ENCODE measurements at regions not wholly inside any gene's neighbourhood (a gene's known extent, or its start where the extent isn't known, plus 50 kb on each side); places are given as distances from the start of the nearest gene placed in this dataset.

DNA sequence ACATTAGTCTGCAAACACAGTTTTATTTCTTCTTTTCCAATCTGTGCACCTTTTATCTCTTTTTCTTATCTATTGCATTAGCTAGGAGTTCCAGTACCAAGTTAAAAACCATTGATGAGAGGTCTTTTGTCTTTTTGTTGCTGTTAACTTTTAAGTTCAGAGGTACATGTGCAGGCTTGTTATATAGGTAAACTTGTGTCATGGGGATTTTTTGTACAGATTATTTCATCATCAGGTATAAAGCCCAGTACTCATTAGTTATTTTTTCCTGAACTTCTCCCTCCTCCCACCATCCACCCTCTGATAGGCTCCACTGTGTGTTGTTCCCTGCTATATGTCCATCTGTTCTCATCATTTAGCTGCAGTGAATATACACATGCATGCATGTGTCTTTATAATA, 349.9 kb downstream of the PDHA2 start:
- no peak for DNase-seq

DNA sequence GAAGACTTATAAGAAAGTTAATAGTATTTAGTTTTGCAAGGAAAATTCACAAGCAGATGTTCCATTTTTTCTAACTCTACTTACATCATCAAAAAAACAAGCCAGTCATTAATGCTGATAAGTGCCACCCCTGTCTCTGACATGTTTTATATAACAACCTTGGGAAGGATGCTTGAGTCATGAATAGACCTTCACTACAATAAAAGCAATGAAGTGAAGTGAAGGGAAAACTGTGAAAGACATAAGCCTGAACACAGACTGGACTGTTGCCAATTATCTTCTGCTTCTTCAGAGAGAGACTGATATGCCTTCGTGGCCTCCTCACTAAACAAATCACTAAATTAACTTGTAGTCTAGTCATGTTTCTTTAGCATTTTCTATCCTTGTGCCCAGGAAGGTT, 353.2 kb downstream of the PDHA2 start:
- DNase-seq: no peak

GRCh38 chr4:96194993-96195392, 355.1 kb downstream of the PDHA2 start:
- no peak for DNase-seq

- peak in 1 of 2 experiments; percentile 45 for DNase-seq
These were observed 365.4 kb downstream of the PDHA2 start for GRCh38 chr4:96205143-96205936.

GRCh38 chr4:96227515-96227914, 387.6 kb downstream of the PDHA2 start:
- no peak for DNase-seq

DNA sequence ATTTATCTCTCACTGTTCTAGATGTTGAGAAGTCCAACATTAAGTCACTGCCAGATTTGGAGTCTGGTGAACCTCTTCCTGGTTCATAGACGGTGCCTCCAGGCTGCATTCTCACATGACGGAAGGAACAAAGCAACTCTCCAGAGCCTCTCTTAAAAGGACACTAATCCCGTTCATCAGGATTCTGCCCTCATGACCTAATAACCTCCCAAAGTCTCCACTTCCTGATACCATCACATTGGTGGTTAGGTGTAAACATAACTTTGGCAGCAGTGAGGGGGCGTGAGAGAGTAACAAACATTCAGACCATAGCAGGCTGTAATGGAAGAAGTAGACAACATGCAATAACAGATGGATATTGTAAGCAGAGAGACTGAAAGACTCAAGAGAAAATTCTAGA, 388.6 kb downstream of the PDHA2 start:
- no peak for DNase-seq

DNA sequence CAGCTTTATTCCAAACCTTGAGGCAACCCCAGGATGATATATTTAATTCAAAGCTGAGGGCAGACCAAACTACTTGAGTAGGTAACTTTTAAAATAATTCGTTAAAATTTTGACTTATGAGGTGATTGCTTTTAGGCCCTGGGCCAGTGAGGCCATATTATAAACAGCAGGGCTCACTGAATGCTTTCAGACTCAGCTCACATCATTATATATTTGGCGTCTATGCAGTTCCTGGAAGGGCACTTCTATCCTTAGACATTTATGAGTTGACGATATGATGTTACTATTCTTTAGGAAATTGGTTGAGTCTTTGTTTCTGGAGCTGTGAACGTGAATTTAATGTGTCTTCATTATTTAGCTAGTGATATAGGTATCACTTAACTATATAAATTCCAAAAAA, 400.1 kb downstream of the PDHA2 start:
- no peak for DNase-seq

- DNase-seq: no peak
These were observed 401.9 kb downstream of the PDHA2 start for GRCh38 chr4:96241819-96242218.

DNA sequence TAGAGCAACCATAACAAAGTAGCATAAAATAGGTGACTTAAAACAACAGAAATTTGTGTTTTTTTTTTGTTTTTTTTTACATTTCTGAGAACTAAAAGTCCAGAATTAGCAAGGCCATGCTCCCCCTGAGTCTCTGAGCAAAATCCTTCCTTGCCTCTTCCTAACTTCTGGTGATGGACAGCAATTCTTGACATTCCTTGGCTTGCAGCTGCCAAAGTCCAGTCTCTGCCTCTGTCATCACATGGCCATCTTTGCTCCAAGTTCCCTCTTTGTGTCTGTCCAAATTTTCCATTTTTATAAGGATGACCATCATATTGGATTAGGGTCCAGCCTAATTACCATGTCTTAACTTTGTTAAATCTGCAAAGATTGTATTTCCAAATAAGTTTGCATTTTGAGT, 407.2 kb downstream of the PDHA2 start:
- DNase-seq: no peak

DNA sequence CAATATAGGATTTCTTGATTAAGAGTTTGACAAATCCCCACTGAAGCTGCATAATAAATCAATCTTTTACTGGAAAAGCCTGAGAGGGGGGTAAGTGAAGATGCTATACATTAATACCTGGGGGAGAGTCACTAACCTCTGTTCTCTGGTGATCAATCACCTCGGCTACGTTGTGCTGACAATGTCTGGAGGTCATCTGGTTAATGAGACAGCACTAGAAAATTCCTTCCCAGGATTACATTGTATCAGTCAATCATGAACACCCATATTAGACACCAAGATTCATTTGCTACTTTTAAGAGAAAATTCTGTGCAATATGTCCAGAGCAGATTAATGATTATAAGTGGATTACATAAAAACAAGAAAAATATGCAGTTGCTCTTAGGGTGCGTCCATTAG, 408.3 kb downstream of the PDHA2 start:
- DNase-seq: no peak

- DNase-seq: no peak
These were observed 420.3 kb downstream of the PDHA2 start for GRCh38 chr4:96260064-96260682.

GRCh38 chr4:96262057-96262456, 422.2 kb downstream of the PDHA2 start:
- DNase-seq: no peak

DNA sequence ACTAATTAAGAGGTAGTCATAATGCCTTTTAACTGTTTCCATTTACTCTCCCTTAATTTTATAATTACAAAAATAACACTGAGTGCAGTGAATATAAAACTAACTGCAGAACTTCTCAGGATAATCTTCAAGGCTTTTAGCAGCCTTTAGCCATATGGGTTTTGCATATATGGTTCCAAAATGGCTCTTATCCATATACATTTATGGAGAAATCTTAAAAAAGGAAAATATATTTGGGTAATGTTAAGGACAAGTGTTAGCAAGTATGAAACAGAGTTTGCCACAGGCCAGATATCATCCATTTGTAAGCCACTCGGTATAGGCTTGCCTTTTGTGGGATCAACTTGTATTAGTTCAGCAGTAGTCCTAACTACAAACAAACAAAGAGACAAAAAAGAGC, 423.4 kb downstream of the PDHA2 start:
- DNase-seq: no peak

- no peak for DNase-seq
These were observed 425.1 kb downstream of the PDHA2 start for GRCh38 chr4:96264941-96265463.

DNA sequence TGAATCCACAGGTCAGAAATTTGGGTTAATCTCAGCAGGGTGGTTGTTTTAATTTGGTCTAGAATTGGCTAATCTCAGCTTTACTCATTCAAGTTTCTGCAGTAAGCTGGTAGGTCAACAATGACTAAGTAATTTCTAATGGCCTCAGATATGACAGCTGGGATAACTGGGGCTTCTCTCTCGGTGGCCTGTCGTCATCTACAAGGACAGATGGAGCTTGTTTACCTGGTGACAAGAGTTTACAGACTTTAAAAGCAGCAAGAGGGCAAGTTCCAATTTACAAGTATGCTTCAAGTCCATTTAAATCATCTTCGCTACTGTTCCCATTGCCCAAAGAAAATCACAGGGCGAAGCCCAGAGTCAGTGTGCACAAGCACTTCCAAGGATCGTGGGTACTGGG, 453.9 kb downstream of the PDHA2 start:
- DNase-seq: peak in 1 of 2 experiments; percentile 27

GRCh38 chr4:96295143-96295741, 455.3 kb downstream of the PDHA2 start:
- no peak for DNase-seq

DNA sequence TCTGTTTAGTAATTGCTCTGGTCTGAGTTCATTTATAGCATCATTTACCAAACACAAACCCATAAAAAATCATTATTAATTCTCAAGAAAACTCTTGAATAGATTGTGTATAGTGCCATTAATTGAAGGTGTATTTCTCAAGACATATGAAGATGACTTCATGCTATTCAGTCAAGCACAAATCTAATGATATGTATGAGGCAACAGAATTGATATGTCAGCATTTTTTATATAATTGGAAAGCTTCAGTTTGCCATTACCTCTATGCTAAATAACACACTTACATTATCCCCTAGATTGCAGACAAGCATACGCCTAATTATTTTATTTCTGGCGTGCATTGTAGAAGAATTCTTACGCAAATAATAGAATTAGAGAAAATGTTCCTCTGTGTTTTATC, 461.8 kb downstream of the PDHA2 start:
- no peak for DNase-seq

- DNase-seq: no peak
These were observed 465.1 kb downstream of the PDHA2 start for GRCh38 chr4:96305030-96305429.

GRCh38 chr4:96312046-96312685, 472.3 kb downstream of the PDHA2 start:
- DNase-seq: peak in 1 of 2 experiments; percentile 9

GRCh38 chr4:96315815-96316214, 475.9 kb downstream of the PDHA2 start:
- DNase-seq: peak in 1 of 2 experiments; percentile 42

- peak in 1 of 2 experiments; percentile 2 for DNase-seq
These were observed 476.9 kb downstream of the PDHA2 start for GRCh38 chr4:96316776-96317175.

DNA sequence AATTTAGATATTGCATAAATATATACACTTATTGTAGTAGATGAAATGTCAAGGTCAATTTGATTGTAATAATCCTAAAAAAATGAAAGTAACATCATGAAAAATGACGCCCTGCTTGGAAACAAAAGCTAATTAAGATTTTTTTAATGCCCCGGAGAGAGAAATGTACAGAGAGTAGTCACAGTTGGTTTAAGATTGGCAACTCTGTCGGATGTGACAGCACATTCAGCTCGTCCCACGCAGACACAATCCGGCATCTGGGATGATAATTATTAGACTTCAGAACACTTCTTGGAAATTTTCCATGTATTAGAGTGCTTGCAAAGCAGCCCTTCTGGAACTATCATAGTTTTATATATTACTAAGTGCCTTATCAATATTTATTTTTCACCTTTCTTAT, 478.0 kb downstream of the PDHA2 start:
- peak; percentile 33 to 45 for DNase-seq

- DNase-seq: no peak
These were observed 487.0 kb downstream of the PDHA2 start for GRCh38 chr4:96326846-96327245.

All from NCI-H446 (cell line).